GM21528 (cell line): ENCODE measurements at regions not wholly inside any gene's neighbourhood (a gene's known extent, or its start where the extent isn't known, plus 50 kb on each side); places are given as distances from the start of the nearest gene placed in this dataset.

Experiments
- ATAC-seq: cut with Tn5 transposase; IDR thresholded peaks from one replicate; pipeline ENCODE4 v1.9.1; 2021; ENCODE audit warnings: mild to moderate bottlenecking, moderate library complexity; ENCODE audit not compliant: unreplicated experiment, low FRiP score

GRCh38 chr14:31964490-31964889 lies 112.6 kb upstream of the ARHGAP5 start:
- no peak for ATAC-seq

GRCh38 chr14:31965071-31965734 lies 111.9 kb upstream of the ARHGAP5 start:
- no peak for ATAC-seq

GRCh38 chr14:31965735-31966598 lies 111.1 kb upstream of the ARHGAP5 start:
- ATAC-seq: no peak

- no peak for ATAC-seq
Observed at GRCh38 chr14:31966896-31967668, 110.0 kb upstream of the ARHGAP5 start.

GRCh38 chr14:31967669-31967975 lies 109.5 kb upstream of the ARHGAP5 start:
- no peak for ATAC-seq

- no peak for ATAC-seq
Observed at GRCh38 chr14:31968107-31968810, 108.8 kb upstream of the ARHGAP5 start.

GRCh38 chr14:31968956-31969698 lies 108.0 kb upstream of the ARHGAP5 start:
- no peak for ATAC-seq

GRCh38 chr14:31969699-31970240 lies 107.3 kb upstream of the ARHGAP5 start:
- ATAC-seq: no peak

GRCh38 chr14:31970744-31971143 lies 106.4 kb upstream of the ARHGAP5 start:
- ATAC-seq: no peak

- no peak for ATAC-seq
Observed at GRCh38 chr14:31971612-31972011, 105.5 kb upstream of the ARHGAP5 start.

- ATAC-seq: no peak
Observed at GRCh38 chr14:31977001-31977556, 100.0 kb upstream of the ARHGAP5 start.

- no peak for ATAC-seq
Observed at GRCh38 chr14:31978423-31978822, 98.7 kb upstream of the ARHGAP5 start.

- ATAC-seq: no peak
Observed at GRCh38 chr14:31982642-31983041, 94.5 kb upstream of the ARHGAP5 start.

GRCh38 chr14:31986405-31986804 lies 90.7 kb upstream of the ARHGAP5 start:
- ATAC-seq: no peak

GRCh38 chr14:31987721-31988120 lies 89.4 kb upstream of the ARHGAP5 start:
- ATAC-seq: no peak

- no peak for ATAC-seq
Observed at GRCh38 chr14:31988244-31988643, 88.9 kb upstream of the ARHGAP5 start.

GRCh38 chr14:31990183-31990857 lies 86.8 kb upstream of the ARHGAP5 start:
- ATAC-seq: no peak

- no peak for ATAC-seq
Observed at GRCh38 chr14:31990926-31991572, 86.1 kb upstream of the ARHGAP5 start.
